ENCODE measurements at regions not wholly inside any gene's neighbourhood (a gene's known extent, or its start where the extent isn't known, plus 50 kb on each side); places are given as distances from the start of the nearest gene placed in this dataset.

DNA sequence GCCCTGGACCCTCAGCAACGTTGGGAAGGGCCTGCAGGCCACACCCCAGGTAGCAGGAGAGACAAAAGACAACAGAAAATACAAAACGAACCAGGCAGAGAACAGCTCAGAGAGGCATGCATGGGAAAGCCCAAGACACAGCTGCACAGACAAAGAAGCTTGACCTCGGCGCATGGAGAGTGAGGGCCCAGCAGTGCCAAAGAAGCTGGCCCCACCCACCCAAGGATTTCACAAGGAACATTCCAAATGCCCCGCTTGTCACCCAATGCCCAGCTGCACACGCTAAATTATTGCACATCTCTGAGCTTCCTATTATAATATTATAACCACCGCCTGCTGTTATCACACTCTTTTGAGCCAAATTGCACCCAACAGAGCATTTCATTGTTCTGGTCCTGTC is 147.7 kb upstream of the TBL1X start:
- H3K4me1 ChIP-seq, result no peaks in the 10 kb centered on the region

GRCh38 chrX:9318213-9318612 is 146.6 kb upstream of the TBL1X start:
- Histone ChIP-seq H3K36me3 (ENCODE audit: control insufficient read depth, insufficient read depth, low read length) (no peaks in the 10 kb centered on the region), H3K27me3 (ENCODE audit: control insufficient read depth, insufficient read depth, low read length) (no peaks in the 10 kb centered on the region), H3K9ac (no peak overlapping the region), H3K79me2 (no peaks in the 10 kb centered on the region), H3K27ac (no peak overlapping the region), H3K4me3 (ENCODE audit: low read depth, low read length) (no peak overlapping the region), H3K9me3 (ENCODE audit: control insufficient read depth, low read length) (no peaks in the 10 kb centered on the region), H3K4me2 (ENCODE audit: low read length) (no peak overlapping the region), H3K4me1 (no peaks in the 10 kb centered on the region), H2AFZ (no peak overlapping the region)
- TF ChIP-seq, protein P1, sequence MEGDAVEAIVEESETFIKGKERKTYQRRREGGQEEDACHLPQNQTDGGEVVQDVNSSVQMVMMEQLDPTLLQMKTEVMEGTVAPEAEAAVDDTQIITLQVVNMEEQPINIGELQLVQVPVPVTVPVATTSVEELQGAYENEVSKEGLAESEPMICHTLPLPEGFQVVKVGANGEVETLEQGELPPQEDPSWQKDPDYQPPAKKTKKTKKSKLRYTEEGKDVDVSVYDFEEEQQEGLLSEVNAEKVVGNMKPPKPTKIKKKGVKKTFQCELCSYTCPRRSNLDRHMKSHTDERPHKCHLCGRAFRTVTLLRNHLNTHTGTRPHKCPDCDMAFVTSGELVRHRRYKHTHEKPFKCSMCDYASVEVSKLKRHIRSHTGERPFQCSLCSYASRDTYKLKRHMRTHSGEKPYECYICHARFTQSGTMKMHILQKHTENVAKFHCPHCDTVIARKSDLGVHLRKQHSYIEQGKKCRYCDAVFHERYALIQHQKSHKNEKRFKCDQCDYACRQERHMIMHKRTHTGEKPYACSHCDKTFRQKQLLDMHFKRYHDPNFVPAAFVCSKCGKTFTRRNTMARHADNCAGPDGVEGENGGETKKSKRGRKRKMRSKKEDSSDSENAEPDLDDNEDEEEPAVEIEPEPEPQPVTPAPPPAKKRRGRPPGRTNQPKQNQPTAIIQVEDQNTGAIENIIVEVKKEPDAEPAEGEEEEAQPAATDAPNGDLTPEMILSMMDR (IDR thresholded peaks at IDR 0.05), result no peak

More for the DNA sequence above, 147.7 kb upstream of the TBL1X start:
- H3K36me3 ChIP-seq (ENCODE audit: control insufficient read depth, insufficient read depth, low read length), result no peaks in the 10 kb centered on the region
- H3K4me2 ChIP-seq (ENCODE audit: low read length), result no peak overlapping the region
- H3K27ac ChIP-seq, result no peak overlapping the region
- no peaks in the 10 kb centered on the region for H3K9me3 ChIP-seq (ENCODE audit: control insufficient read depth, low read length)
- TF ChIP-seq, protein P1 (IDR thresholded peaks at IDR 0.05), result no peak
- no peak overlapping the region for H2AFZ ChIP-seq
- no peak overlapping the region for H3K4me3 ChIP-seq (ENCODE audit: low read depth, low read length)
- H3K27me3 ChIP-seq (ENCODE audit: control insufficient read depth, insufficient read depth, low read length), result no peaks in the 10 kb centered on the region
- H3K9ac ChIP-seq, result no peak overlapping the region
- H3K79me2 ChIP-seq, result no peaks in the 10 kb centered on the region

- Histone ChIP-seq H3K36me3 (ENCODE audit: control insufficient read depth, insufficient read depth, low read length) (no peaks in the 10 kb centered on the region), H3K27ac (no peak overlapping the region), H3K79me2 (no peaks in the 10 kb centered on the region), H3K4me2 (ENCODE audit: low read length) (no peak overlapping the region), H3K4me1 (no peaks in the 10 kb centered on the region), H2AFZ (no peak overlapping the region), H3K4me3 (ENCODE audit: low read depth, low read length) (no peak overlapping the region), H3K27me3 (ENCODE audit: control insufficient read depth, insufficient read depth, low read length) (no peaks in the 10 kb centered on the region), H3K9me3 (ENCODE audit: control insufficient read depth, low read length) (no peaks in the 10 kb centered on the region), H3K9ac (no peak overlapping the region)
- TF ChIP-seq, protein P1 (IDR thresholded peaks at IDR 0.05), result no peak
Observed at GRCh38 chrX:9318766-9319165, 146.1 kb upstream of the TBL1X start.

GRCh38 chrX:9320940-9321339 is 143.9 kb upstream of the TBL1X start:
- no peak overlapping the region for H3K4me3 ChIP-seq (ENCODE audit: low read depth, low read length)

DNA sequence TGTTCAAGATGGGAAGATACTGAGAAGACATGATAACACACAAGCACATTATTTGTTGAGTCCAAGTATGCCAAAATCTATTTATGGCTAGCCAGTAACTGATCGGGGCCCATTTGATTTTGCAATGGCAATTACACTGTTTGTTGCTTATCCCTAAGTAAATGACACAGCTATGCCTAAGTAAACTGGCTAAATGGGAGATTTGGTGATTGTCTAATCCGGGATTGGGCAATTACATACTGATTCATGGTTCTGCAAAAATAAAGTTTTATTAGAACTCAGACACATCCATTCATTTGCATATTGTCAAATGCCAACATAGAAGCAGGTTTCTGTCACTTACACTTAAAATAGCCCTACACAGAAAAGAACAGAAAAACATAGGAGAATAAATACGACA is 140.2 kb upstream of the TBL1X start:
- no peaks in the 10 kb centered on the region for H3K79me2 ChIP-seq
- no peaks in the 10 kb centered on the region for H3K27me3 ChIP-seq (ENCODE audit: control insufficient read depth, insufficient read depth, low read length)
- H3K4me3 ChIP-seq (ENCODE audit: low read depth, low read length), result no peak overlapping the region
- no peaks in the 10 kb centered on the region for H3K36me3 ChIP-seq (ENCODE audit: control insufficient read depth, insufficient read depth, low read length)
- no peaks in the 10 kb centered on the region for H3K9me3 ChIP-seq (ENCODE audit: control insufficient read depth, low read length)
- no peak overlapping the region for H2AFZ ChIP-seq
- TF ChIP-seq, protein P1 (IDR thresholded peaks at IDR 0.05), result no peak
- no peak overlapping the region for H3K27ac ChIP-seq
- no peaks in the 10 kb centered on the region for H3K4me1 ChIP-seq
- no peak overlapping the region for H3K4me2 ChIP-seq (ENCODE audit: low read length)
- H3K9ac ChIP-seq, result no peak overlapping the region

More at GRCh38 chrX:9320940-9321339, 143.9 kb upstream of the TBL1X start:
- TF ChIP-seq, protein P1 (IDR thresholded peaks at IDR 0.05), result no peak
- Histone ChIP-seq H3K79me2 (no peaks in the 10 kb centered on the region), H3K4me2 (ENCODE audit: low read length) (no peak overlapping the region), H3K27me3 (ENCODE audit: control insufficient read depth, insufficient read depth, low read length) (no peaks in the 10 kb centered on the region), H3K9me3 (ENCODE audit: control insufficient read depth, low read length) (no peaks in the 10 kb centered on the region), H3K27ac (no peak overlapping the region), H2AFZ (no peak overlapping the region), H3K4me1 (no peaks in the 10 kb centered on the region), H3K36me3 (ENCODE audit: control insufficient read depth, insufficient read depth, low read length) (no peaks in the 10 kb centered on the region), H3K9ac (no peak overlapping the region)

Data from parathyroid adenoma (tissue), 2 donors.